Osteoblast (primary cell): ENCODE measurements at regions not wholly inside any gene's neighbourhood (a gene's known extent, or its start where the extent isn't known, plus 50 kb on each side); places are given as distances from the start of the nearest gene placed in this dataset.

Experiments used
- DNase-seq: peaks from one replicate; pipeline ENCODE4 v3.0.0; 2011; ENCODE audit warnings: low spot score, mixed read lengths; ENCODE audit not compliant: insufficient read length; ENCODE audit errors: missing footprints
- H2AFZ ChIP-seq: 2 replicates; pipeline ENCODE4 v1.6.0; 2011; ENCODE audit warnings: mild to moderate bottlenecking, low read length
- H3K27ac ChIP-seq: 2 replicates; pipeline ENCODE4 v1.5.1; 2011; ENCODE audit warnings: mild to moderate bottlenecking, low read depth, low read length, moderate library complexity
- H3K27me3 ChIP-seq: 2 replicates; pipeline ENCODE4 v1.6.0; 2012; ENCODE audit warnings: mild to moderate bottlenecking, control low read depth, inconsistent platforms, low read length, moderate library complexity; ENCODE audit not compliant: insufficient read depth
- H3K36me3 ChIP-seq: 2 replicates; pipeline ENCODE4 v1.5.1; 2011; ENCODE audit warnings: mild to moderate bottlenecking, low read length, control low read depth, moderate library complexity; ENCODE audit not compliant: insufficient read depth
- H3K4me1 ChIP-seq: 2 replicates; pipeline ENCODE4 v1.5.1; 2011; ENCODE audit warnings: mild to moderate bottlenecking, low read length, control low read depth, moderate library complexity; ENCODE audit not compliant: insufficient read depth
- H3K4me2 ChIP-seq: 2 replicates; pipeline ENCODE4 v1.6.0; 2011; ENCODE audit warnings: mild to moderate bottlenecking, low read length; ENCODE audit not compliant: insufficient read depth
- H3K4me3 ChIP-seq: fragments of 200-600 bp; sonication (generic); 3 replicates; pipeline ENCODE4 v1.5.1; 2012; ENCODE audit warnings: mild to moderate bottlenecking, low read length, inconsistent platforms; ENCODE audit not compliant: insufficient read depth
- H3K79me2 ChIP-seq: 2 replicates; pipeline ENCODE4 v1.6.0; 2012; ENCODE audit warnings: mild to moderate bottlenecking, low read length, control low read depth, inconsistent platforms; ENCODE audit not compliant: insufficient read depth
- H3K9me3 ChIP-seq: 2 replicates; pipeline ENCODE4 v1.5.1; 2011; ENCODE audit warnings: low read depth, low read length, control low read depth
- H4K20me1 ChIP-seq: 2 replicates; pipeline ENCODE4 v1.6.0; 2012; ENCODE audit warnings: mild to moderate bottlenecking, low read length, control low read depth; ENCODE audit not compliant: insufficient read depth
- TF ChIP-seq, protein P1 (sequence below): IDR thresholded peaks from 2 replicates; pipeline ENCODE4 v1.5.1; 2011; ENCODE audit warnings: mild to moderate bottlenecking, low read depth, low read length, moderate library complexity; ENCODE audit errors: extremely low read depth

DNA sequence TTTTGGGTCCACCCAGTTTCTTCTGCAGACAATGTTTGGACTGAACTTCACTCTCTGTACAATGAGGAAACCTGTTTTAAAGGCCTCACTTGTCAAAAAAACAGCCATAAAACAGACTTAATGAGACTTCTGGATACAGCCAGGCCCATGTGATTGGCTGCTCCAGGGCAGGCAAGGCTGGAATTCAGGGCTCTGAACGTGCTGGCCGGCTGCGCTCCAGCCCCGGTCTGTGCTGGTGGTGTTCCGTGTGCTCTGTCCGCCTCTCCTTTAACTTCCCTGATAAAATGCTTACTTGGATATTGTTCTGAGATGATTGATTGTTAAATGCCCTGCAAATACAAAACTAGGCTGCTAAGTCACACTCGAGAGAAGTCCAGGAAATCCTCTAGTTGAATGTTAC, 131.2 kb upstream of the KLF4 start:
- H3K27ac ChIP-seq: no peak overlapping the region
- no peak overlapping the region for H3K4me3 ChIP-seq
- H3K4me1 ChIP-seq: no peaks in the 10 kb centered on the region
- H3K4me2 ChIP-seq: no peak overlapping the region
- peaks cover 7% of the 10 kb centered on the region for H3K27me3 ChIP-seq
- H2AFZ ChIP-seq: no peak overlapping the region
- H3K79me2 ChIP-seq: no peaks in the 10 kb centered on the region
- peak; percentile 4 for DNase-seq
- no peaks in the 10 kb centered on the region for H4K20me1 ChIP-seq
- H3K36me3 ChIP-seq: no peaks in the 10 kb centered on the region
- TF ChIP-seq, protein P1, sequence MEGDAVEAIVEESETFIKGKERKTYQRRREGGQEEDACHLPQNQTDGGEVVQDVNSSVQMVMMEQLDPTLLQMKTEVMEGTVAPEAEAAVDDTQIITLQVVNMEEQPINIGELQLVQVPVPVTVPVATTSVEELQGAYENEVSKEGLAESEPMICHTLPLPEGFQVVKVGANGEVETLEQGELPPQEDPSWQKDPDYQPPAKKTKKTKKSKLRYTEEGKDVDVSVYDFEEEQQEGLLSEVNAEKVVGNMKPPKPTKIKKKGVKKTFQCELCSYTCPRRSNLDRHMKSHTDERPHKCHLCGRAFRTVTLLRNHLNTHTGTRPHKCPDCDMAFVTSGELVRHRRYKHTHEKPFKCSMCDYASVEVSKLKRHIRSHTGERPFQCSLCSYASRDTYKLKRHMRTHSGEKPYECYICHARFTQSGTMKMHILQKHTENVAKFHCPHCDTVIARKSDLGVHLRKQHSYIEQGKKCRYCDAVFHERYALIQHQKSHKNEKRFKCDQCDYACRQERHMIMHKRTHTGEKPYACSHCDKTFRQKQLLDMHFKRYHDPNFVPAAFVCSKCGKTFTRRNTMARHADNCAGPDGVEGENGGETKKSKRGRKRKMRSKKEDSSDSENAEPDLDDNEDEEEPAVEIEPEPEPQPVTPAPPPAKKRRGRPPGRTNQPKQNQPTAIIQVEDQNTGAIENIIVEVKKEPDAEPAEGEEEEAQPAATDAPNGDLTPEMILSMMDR: no peak
- H3K9me3 ChIP-seq: no peaks in the 10 kb centered on the region

DNA sequence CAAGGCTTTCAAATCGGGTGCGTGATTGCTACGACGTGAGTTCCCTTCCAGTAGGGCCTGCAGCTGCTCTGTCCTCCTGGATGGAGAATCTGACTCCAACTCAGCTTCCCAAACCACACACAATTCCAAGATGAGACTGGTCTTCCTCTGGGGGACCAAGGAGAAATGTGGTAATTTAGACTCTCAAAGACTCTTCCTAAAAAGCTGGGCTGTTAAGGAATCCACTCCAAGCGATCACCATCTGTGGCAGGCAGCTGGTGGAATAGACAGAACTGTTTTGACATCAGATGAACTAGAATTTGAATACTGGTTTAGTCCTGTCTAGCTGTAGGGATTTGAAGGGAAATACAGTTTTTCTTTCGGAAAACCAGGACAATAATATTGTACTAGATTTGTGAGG, 130.7 kb upstream of the KLF4 start:
- no peaks in the 10 kb centered on the region for H3K79me2 ChIP-seq
- no peaks in the 10 kb centered on the region for H3K36me3 ChIP-seq
- H3K27me3 ChIP-seq: peaks cover 7% of the 10 kb centered on the region
- no peaks in the 10 kb centered on the region for H4K20me1 ChIP-seq
- no peak overlapping the region for H2AFZ ChIP-seq
- H3K4me1 ChIP-seq: no peaks in the 10 kb centered on the region
- TF ChIP-seq, protein P1: no peak
- no peak overlapping the region for H3K4me2 ChIP-seq
- DNase-seq: no peak
- no peak overlapping the region for H3K27ac ChIP-seq
- H3K9me3 ChIP-seq: no peaks in the 10 kb centered on the region
- no peak overlapping the region for H3K4me3 ChIP-seq

DNA sequence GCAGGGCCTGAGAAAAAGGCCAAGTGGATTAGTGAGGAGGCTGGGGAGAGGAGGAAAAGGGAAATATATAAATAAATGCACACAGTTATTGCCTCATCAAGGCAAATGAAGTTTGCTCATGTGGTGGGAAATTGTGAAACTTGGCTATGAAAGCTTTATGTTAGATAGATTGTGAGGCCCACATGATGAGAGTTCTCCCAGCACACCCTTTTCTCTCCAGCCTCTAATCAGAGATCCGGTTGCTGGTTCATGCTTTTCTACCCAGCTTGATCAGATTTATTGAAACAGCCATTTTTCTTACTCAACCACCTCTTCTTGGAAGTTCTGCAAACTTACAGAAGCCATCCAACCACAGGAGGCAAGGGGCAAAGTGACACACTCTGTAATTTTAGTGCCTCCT, 125.8 kb upstream of the KLF4 start:
- DNase-seq: peak; percentile 60
- H2AFZ ChIP-seq: no peak overlapping the region

DNA sequence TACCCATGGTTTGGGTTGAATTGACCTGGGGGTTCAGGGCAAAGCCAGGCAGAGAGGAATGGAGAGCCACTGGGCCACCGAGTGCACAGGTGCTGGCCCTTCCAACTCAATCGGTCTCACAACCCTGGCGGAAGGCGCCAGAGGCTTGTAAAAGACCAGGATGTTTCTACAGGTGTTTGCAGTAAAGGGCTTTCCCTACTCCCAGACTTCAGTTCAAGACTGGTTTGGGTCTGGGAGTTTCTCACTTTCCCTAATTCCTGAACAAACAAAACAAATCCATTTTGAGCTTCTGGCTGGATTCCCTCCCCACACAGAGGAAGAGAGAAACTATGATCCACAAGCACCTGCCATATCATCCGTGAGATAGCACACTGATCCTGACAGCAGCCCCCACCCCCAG, 125.2 kb upstream of the KLF4 start:
- Histone ChIP-seq H3K4me3 (no peak overlapping the region), H3K27me3 (peaks cover 7% of the 10 kb centered on the region), H3K27ac (no peak overlapping the region), H3K9me3 (no peaks in the 10 kb centered on the region), H2AFZ (no peak overlapping the region), H3K79me2 (no peaks in the 10 kb centered on the region), H3K4me2 (no peak overlapping the region), H3K36me3 (no peaks in the 10 kb centered on the region), H3K4me1 (no peaks in the 10 kb centered on the region), H4K20me1 (no peaks in the 10 kb centered on the region)
- no peak for DNase-seq
- TF ChIP-seq, protein P1: no peak

More for the DNA sequence above, 125.8 kb upstream of the KLF4 start:
- H3K9me3 ChIP-seq: no peaks in the 10 kb centered on the region
- no peaks in the 10 kb centered on the region for H3K79me2 ChIP-seq
- H3K27ac ChIP-seq: no peak overlapping the region
- H3K27me3 ChIP-seq: peaks cover 7% of the 10 kb centered on the region
- no peak overlapping the region for H3K4me3 ChIP-seq
- H3K36me3 ChIP-seq: no peaks in the 10 kb centered on the region
- no peaks in the 10 kb centered on the region for H4K20me1 ChIP-seq
- TF ChIP-seq, protein P1: no peak
- no peak overlapping the region for H3K4me2 ChIP-seq
- no peaks in the 10 kb centered on the region for H3K4me1 ChIP-seq
